ENCODE measurements at regions not wholly inside any gene's neighbourhood (a gene's known extent, or its start where the extent isn't known, plus 50 kb on each side); places are given as distances from the start of the nearest gene placed in this dataset.

GRCh38 chr2:17302281-17302680 lies 216.0 kb downstream of the RAD51AP2 start:
- no peak for DNase-seq (ENCODE audit: insufficient read length)
- TF ChIP-seq TAF1 (IDR thresholded peaks at IDR 0.05; ENCODE audit: borderline replicate concordance, low read depth, low read length) (no peak), POLR2AphosphoS5 (IDR thresholded peaks at IDR 0.05; ENCODE audit: low read depth, low read length) (no peak), POLR2A (IDR thresholded peaks at IDR 0.05; ENCODE audit: low read depth, low read length) (no peak)
- no peak for FAIRE-seq

- FAIRE-seq: no peak
- TF ChIP-seq POLR2AphosphoS5 (IDR thresholded peaks at IDR 0.05; ENCODE audit: low read depth, low read length): no peak
- no peak for TF ChIP-seq POLR2A (IDR thresholded peaks at IDR 0.05; ENCODE audit: low read depth, low read length)
- no peak for TF ChIP-seq TAF1 (IDR thresholded peaks at IDR 0.05; ENCODE audit: borderline replicate concordance, low read depth, low read length)
- no peak for DNase-seq (ENCODE audit: insufficient read length)
Observed at GRCh38 chr2:17301437-17301836, 216.8 kb downstream of the RAD51AP2 start.

GRCh38 chr2:17299891-17300540 lies 218.2 kb downstream of the RAD51AP2 start:
- FAIRE-seq: no peak
- TF ChIP-seq TAF1 (IDR thresholded peaks at IDR 0.05; ENCODE audit: borderline replicate concordance, low read depth, low read length) (no peak), POLR2AphosphoS5 (IDR thresholded peaks at IDR 0.05; ENCODE audit: low read depth, low read length) (no peak), POLR2A (IDR thresholded peaks at IDR 0.05; ENCODE audit: low read depth, low read length) (no peak)
- no peak for DNase-seq (ENCODE audit: insufficient read length)

DNA sequence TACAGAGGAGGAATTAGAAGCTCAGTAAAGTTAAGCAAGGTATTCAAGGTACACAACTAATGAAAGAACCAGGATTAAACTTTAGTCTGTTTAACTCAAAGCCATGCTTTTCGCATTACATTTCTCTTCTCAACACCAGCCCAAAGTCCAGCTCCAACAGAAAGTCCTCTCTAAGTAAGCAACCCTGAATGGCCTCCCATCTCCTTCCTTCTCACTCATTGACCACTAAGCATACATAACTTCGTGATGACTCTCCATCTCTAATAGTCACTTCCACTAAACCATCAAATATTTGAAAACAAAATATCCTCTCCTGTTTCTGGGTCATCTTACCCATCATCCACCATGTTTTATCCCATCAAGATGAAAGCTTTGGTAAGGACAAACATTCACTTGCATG lies 219.8 kb downstream of the RAD51AP2 start:
- FAIRE-seq (no peak), DNase-seq (ENCODE audit: insufficient read length) (no peak)
- TF ChIP-seq TAF1 (IDR thresholded peaks at IDR 0.05; ENCODE audit: borderline replicate concordance, low read depth, low read length) (no peak), POLR2A (IDR thresholded peaks at IDR 0.05; ENCODE audit: low read depth, low read length) (no peak), POLR2AphosphoS5 (IDR thresholded peaks at IDR 0.05; ENCODE audit: low read depth, low read length) (no peak)

GRCh38 chr2:17296686-17297085 lies 221.6 kb downstream of the RAD51AP2 start:
- no peak for FAIRE-seq
- TF ChIP-seq TAF1 (IDR thresholded peaks at IDR 0.05; ENCODE audit: borderline replicate concordance, low read depth, low read length) (no peak), POLR2A (IDR thresholded peaks at IDR 0.05; ENCODE audit: low read depth, low read length) (no peak), POLR2AphosphoS5 (IDR thresholded peaks at IDR 0.05; ENCODE audit: low read depth, low read length) (no peak)

DNA sequence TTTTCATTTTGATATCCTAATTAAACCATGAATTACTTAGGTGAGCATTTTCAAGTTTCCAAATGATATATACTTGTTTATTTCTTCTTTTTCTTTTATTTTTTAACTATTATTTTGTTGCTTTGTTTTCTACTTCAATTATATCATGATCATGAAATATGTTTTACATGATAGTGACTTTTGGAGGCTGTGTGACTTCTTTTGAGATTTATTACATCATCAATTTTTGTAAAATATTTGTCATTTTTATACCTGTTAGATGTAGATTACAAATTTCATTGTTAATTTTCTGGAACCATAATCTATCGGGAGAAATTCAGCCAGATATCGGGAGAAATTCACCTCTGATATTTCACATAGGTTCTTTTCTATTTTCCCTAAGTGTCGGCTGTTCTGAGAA lies 228.6 kb downstream of the RAD51AP2 start:
- FAIRE-seq (no peak), DNase-seq (ENCODE audit: insufficient read length) (no peak)
- TF ChIP-seq POLR2AphosphoS5 (IDR thresholded peaks at IDR 0.05; ENCODE audit: low read depth, low read length) (no peak), POLR2A (IDR thresholded peaks at IDR 0.05; ENCODE audit: low read depth, low read length) (no peak), TAF1 (IDR thresholded peaks at IDR 0.05; ENCODE audit: borderline replicate concordance, low read depth, low read length) (no peak)

More at GRCh38 chr2:17296686-17297085, 221.6 kb downstream of the RAD51AP2 start:
- DNase-seq (ENCODE audit: insufficient read length): no peak

DNA sequence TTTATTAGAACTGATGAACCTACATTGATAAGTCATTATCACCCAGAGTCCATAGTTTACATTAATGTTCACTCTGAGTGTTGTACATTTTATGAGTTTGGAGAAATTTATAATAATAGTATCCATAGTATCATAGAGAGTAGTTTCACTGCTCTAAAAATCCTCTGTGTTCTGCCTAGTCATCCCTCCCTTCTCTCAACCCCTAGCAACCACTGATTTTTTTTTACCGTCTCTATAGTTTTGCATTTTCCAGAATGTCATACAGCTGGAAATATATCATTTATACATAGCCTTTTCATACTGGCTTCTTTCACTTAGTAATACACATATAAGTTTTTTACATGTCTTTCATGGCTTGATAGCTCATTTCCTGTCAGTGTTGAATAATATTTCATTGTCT lies 231.1 kb downstream of the RAD51AP2 start:
- no peak for TF ChIP-seq POLR2A (IDR thresholded peaks at IDR 0.05; ENCODE audit: low read depth, low read length)
- TF ChIP-seq POLR2AphosphoS5 (IDR thresholded peaks at IDR 0.05; ENCODE audit: low read depth, low read length): no peak
- TF ChIP-seq TAF1 (IDR thresholded peaks at IDR 0.05; ENCODE audit: borderline replicate concordance, low read depth, low read length): no peak
- DNase-seq (ENCODE audit: insufficient read length): no peak
- FAIRE-seq: no peak

DNA sequence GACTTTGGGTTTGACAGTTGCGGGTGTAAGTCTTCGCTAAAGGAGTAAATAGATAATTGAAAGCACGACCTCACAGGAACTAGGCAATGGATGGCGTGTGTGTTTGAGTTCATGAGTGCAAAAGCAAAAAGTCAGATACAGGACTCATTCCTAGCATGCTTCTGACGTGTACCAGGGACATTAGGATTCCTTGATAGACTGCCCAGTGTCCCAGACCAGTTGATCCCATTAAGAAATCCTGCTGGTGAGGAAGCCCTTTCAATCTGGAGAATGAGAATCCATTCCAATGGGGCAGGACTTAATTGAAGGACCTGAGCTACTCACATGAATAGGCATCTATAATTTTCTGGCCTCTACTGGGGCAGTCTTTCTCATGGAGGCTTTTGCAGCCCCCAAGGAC lies 235.4 kb downstream of the RAD51AP2 start:
- TF ChIP-seq POLR2A (IDR thresholded peaks at IDR 0.05; ENCODE audit: low read depth, low read length) (no peak), POLR2AphosphoS5 (IDR thresholded peaks at IDR 0.05; ENCODE audit: low read depth, low read length) (no peak), TAF1 (IDR thresholded peaks at IDR 0.05; ENCODE audit: borderline replicate concordance, low read depth, low read length) (no peak)
- DNase-seq (ENCODE audit: insufficient read length) (no peak), FAIRE-seq (no peak)

DNA sequence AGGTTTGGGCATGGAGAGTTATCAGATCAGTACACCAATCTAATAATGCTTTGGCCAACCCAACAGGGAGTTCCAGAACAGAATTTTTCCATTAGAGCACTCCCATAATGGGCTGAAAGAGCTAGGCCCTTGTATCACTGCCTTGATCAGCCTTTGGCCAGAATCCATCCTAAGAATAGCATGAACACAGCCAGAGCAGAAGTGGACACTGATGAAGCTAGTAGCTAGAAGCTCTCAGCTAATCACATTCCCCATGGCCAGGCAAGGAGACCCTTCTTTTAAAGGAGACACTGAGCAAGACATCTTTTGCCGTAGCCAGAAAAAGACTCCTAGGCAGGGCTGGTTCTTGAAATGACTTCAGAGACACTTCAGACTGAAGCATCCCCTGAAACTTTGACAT lies 236.0 kb downstream of the RAD51AP2 start:
- FAIRE-seq: no peak
- no peak for DNase-seq (ENCODE audit: insufficient read length)

GRCh38 chr2:17276220-17276619 lies 242.0 kb downstream of the RAD51AP2 start:
- TF ChIP-seq POLR2A (IDR thresholded peaks at IDR 0.05; ENCODE audit: low read depth, low read length) (no peak), TAF1 (IDR thresholded peaks at IDR 0.05; ENCODE audit: borderline replicate concordance, low read depth, low read length) (no peak), POLR2AphosphoS5 (IDR thresholded peaks at IDR 0.05; ENCODE audit: low read depth, low read length) (no peak)
- DNase-seq (ENCODE audit: insufficient read length) (no peak), FAIRE-seq (no peak)

More for the DNA sequence above, 236.0 kb downstream of the RAD51AP2 start:
- no peak for TF ChIP-seq TAF1 (IDR thresholded peaks at IDR 0.05; ENCODE audit: borderline replicate concordance, low read depth, low read length)
- no peak for TF ChIP-seq POLR2A (IDR thresholded peaks at IDR 0.05; ENCODE audit: low read depth, low read length)
- TF ChIP-seq POLR2AphosphoS5 (IDR thresholded peaks at IDR 0.05; ENCODE audit: low read depth, low read length): no peak

DNA sequence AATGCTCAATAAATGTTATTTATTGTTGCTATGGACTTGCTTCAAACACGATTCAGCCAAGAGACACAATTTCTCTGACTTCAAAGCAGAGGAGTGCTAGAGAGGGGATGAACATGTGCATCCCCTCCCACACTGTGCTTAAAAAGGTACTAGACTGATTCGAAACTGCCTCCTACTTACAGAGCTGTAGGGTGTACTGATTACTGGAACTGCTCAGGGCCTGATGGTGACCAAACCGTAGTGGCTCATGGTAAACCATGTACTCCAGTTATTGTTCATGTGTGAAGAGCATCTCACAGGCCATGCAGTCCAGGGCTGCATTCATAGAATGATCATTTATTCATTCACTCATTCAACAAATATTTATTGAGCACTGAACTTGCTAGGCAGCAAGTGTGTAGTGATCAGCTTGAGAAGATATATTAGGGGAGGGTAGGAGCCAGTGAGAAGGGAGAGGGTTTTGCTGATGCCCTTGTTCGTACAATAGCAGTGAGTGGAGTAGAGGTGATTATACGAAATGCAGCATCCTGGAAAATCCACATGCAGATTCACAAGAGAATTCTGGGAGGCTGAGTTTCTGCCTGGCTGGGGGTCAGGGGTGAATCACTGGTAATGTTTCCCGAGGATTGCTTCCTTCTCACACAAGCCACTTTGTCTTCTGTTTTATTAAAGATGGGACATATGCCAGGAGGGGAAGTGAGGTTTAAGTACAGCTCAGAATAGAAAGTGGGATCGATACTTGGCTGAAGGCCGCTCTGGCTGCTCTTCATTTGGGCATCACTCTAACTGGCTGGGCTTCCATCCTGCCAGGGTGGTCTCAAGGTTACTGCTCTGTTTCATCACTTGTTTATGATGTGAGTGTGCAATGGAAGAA lies 245.4 kb downstream of the RAD51AP2 start:
- FAIRE-seq (no peak), DNase-seq (ENCODE audit: insufficient read length) (no peak)

GRCh38 chr2:17272170-17272569 lies 246.1 kb downstream of the RAD51AP2 start:
- TF ChIP-seq POLR2AphosphoS5 (IDR thresholded peaks at IDR 0.05; ENCODE audit: low read depth, low read length): no peak
- no peak for TF ChIP-seq TAF1 (IDR thresholded peaks at IDR 0.05; ENCODE audit: borderline replicate concordance, low read depth, low read length)
- no peak for TF ChIP-seq POLR2A (IDR thresholded peaks at IDR 0.05; ENCODE audit: low read depth, low read length)
- DNase-seq (ENCODE audit: insufficient read length) (no peak), FAIRE-seq (no peak)

More for the DNA sequence above, 245.4 kb downstream of the RAD51AP2 start:
- no peak for TF ChIP-seq POLR2A (IDR thresholded peaks at IDR 0.05; ENCODE audit: low read depth, low read length)
- TF ChIP-seq POLR2AphosphoS5 (IDR thresholded peaks at IDR 0.05; ENCODE audit: low read depth, low read length): no peak

Data from GM12892 (cell line).